NCI-H69 (cell line): ENCODE measurements at regions not wholly inside any gene's neighbourhood (a gene's known extent, or its start where the extent isn't known, plus 50 kb on each side); places are given as distances from the start of the nearest gene placed in this dataset.
"Not testable (repeated sequence)": the region's sequence is repeated elsewhere in the genome, so short reads cannot be mapped to it uniquely, and the experiment has no call there.

Experiments
- DNase-seq: peaks from one replicate; lab custom pipeline; 2025; lab: John Stamatoyannopoulos, UW

GRCh38 chr2:154582694-154583093, 115.8 kb upstream of the KCNJ3 start:
- DNase-seq = not testable (repeated sequence)

- not testable (repeated sequence) for DNase-seq
These were observed 115.2 kb upstream of the KCNJ3 start for GRCh38 chr2:154583274-154583673.

DNA sequence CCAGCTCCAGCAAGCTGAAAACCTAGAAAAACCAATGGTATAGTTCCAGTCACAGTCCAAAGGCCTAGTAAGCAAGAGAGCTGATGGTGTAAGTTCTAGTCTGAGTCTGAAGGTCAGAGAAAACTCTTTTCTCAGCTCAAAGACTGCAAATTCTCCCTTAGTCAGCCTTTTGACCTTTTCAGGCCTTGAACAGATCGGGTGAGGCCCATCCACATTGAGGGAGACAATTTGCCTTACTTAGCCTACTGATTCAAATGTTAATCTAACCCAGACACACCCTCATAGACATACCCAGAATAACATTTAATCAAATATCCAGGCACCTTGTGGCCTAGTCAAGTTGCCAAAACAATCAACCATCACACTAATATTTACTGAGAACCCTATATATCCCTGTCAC, 110.8 kb upstream of the KCNJ3 start:
- no peak for DNase-seq

GRCh38 chr2:154588838-154589237, 109.7 kb upstream of the KCNJ3 start:
- no peak for DNase-seq

GRCh38 chr2:154589514-154589913, 109.0 kb upstream of the KCNJ3 start:
- no peak for DNase-seq

DNA sequence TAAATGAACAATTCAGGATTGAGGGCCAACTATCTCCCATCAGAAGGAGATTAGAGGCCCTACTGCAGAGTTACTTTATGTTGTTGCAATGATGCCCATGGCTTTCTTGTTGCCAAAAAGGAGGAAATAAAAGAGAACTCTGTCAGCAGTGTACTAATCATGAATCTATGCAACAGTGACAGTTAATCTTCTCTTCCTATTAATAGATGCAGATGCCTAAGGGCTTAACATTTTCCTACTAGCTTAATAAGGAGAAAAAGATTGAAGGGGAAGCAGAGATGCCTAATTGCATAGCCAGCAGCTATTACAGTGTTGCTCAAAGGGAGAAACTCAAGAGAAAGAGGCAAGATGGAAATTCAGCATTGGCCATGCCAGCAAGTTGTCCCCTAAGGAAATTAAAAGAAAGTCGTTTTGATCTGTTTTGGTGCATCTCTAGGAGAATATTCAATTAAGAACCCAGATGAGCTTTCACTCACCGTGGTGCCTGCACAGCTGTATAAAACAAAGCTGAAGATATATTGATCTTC, 107.1 kb upstream of the KCNJ3 start:
- no peak for DNase-seq

DNA sequence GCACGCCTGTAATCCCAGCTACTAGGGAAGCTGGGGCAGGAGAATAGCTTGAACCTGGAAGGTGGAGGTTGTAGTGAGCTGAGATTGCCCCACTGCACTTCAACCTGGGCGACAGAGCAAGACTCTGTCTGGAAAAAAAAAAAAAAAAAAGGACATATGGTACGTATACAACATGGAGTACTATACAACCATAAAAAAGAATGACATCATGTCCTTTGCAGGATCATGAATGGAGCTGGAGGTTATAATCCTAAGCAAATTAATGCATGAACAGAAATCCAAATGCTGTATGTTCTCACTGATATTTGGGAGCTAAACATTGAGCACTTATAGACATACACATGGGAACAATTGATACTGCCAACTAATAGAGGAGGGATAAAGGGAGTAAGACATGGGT, 99.3 kb upstream of the KCNJ3 start:
- DNase-seq = no peak

DNA sequence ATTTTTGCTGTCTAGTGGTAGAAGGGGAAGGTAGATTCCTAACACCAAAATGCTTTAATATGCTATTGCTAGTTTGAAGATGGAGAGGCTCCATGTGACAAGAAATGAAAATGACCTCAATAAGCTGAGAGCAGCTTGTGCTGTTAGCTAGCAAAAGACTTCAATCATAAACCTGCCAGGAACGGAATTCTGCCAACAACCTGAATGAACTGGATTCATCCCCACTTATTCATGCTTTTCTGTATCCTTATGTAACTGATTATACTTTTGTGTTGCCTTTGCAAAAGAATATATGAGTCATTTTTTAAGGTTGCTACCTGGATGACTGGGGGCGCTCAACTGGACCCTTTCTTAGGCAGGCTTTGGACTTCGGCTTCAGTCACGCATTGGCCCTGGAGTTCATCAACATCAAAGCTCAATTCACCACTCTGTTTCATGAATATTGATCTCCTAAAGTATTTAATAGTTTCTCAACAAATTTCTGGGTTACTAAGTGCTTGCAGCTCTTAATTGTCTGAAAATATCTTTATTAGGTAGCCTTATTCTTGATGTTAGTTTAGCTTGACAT, 97.5 kb upstream of the KCNJ3 start:
- no peak for DNase-seq

DNA sequence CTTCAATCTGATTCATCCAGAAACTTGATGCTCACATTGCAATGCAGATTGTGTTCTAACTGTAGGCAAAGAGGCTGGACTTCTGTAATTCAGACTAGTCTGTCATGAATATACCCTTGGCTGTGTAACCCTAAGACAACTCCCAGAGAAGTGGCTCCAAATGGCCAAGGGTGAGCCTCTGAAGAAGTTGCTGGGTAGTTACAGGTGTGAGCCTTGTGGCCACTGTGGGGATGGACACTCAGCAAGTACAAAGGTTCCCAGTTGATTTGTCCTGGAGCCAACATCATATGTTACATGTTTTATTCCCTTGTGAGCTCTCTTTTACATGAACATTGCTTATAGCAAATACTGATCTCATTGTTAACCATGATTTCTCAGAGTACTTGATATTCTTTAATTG, 94.8 kb upstream of the KCNJ3 start:
- DNase-seq = no peak

DNA sequence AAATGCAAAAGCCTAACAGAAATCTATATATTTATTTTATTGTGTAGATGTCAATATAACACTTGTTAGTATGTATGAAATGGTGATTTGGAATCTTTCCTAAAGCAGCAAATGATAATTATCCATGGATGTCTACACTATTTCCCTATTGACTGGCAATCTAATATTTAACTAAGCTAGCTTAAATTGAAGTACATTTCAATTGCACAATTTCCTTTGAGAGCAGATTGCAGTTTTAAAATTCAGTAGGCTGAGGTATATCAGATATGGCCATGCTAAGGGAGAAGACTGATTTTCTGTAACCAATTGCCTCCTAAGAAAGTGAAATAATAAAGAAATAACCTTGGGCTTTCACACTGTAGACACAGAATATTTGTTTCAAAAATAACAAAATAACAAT, 90.1 kb upstream of the KCNJ3 start:
- DNase-seq = no peak

DNA sequence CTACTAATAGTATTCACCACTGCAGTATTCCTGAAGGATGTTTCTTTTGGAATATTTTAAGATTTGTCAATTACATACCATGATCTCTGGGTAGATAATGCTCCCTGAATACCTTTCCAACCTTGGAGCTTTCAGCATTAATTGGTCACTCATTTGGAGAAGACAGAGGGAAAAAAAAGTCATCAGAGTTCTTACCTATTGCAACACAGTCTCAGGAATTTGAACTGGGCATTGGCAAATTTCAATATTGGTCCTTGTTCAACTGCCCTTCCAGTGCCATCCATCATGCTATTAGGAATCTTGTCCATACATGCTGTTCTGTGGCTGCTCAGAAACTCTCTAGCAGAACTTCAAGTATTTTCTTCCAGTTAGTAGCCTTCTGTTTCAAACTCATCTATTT, 83.6 kb upstream of the KCNJ3 start:
- no peak for DNase-seq

DNA sequence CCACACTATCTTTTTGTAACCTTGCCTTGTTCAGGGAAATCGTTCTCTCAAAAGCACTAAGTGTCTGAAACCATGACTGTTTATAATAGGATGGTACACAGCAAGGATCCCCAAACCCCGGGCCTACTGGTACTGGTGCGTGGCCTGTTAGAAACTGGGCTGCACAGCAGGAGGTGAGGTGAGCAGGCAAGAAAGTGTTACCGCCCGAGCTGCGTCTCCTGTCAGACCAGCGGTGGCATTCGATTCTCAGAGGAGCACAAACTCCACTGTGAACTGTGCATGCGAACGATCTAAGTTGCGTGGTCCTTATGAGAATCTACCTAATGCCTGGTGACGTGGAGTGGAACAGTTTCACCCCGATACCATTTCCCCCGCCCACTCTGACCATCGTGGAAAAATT, 81.8 kb upstream of the KCNJ3 start:
- DNase-seq = no peak

- DNase-seq = no peak
These were observed 78.0 kb upstream of the KCNJ3 start for GRCh38 chr2:154620471-154620870.

DNA sequence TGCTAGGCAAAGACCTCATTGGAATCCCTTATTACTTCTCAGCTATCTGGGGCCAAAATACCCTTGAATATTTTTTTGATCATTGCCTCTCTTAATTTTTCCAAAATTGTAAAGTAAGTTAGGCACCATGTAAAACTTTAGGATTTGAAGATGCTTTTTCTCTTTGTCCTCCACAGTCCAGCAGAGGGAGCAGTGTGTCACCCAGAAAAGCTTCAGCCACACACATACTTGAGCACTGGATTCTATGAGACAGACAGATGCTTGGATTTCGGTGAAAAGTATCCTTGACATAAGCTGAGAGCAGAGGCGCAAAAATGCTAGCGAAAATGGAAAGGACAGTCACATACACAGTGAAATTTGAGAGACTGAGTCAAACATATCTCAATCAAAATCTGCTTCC, 74.7 kb upstream of the KCNJ3 start:
- DNase-seq = peak; percentile 70

GRCh38 chr2:154637456-154637855, 61.0 kb upstream of the KCNJ3 start:
- no peak for DNase-seq

- no peak for DNase-seq
These were observed 59.7 kb upstream of the KCNJ3 start for GRCh38 chr2:154638783-154639182.

DNA sequence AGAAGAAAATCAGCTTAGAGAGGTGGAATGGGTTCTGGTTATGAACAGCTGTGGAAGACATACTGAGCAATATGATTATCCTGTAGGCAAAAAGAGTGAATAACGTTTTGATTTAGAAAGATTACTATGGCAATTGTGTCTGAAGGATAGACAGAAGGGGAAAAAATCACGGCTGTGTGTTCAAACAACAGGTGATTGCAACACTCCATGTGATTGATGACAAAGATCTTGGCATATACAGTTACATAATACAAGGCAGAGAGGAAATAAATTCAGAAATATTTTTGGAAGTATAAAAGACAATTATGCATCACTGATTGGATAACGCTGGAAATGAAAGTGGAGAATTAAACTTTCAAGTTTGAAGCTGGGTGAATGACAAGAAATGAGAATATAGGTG, 58.5 kb upstream of the KCNJ3 start:
- DNase-seq = peak; percentile 27
